CD4-positive, alpha-beta T cell treated with Interleukin-4 for 1 hour (primary cell): ENCODE measurements at regions not wholly inside any gene's neighbourhood (a gene's known extent, or its start where the extent isn't known, plus 50 kb on each side); places are given as distances from the start of the nearest gene placed in this dataset.

Source experiments
- DNase-seq, 2 donors: peaks; one replicate each; pipeline ENCODE4 v3.0.0-alpha.2; 2020 to 2022

DNA sequence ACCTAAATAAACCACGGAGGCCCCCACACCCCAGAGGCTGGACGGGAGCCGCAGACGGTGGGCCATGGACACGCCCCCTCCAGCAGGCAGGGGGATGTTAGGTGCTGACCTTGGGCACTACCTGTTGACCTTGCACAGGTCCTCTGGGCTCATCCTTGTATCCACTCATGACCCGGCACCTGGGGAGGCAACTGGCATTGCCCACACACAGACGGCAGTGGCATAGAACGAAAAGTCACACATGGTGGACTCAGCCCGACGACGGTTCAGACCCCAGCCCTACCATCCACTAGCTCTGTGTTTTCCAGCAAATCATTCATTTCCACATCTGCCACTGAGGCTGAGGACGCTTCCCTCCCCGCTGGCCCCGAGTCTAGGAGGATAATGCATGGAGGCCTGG, 247.7 kb upstream of the PPP2R2D start:
- no peak for DNase-seq

DNA sequence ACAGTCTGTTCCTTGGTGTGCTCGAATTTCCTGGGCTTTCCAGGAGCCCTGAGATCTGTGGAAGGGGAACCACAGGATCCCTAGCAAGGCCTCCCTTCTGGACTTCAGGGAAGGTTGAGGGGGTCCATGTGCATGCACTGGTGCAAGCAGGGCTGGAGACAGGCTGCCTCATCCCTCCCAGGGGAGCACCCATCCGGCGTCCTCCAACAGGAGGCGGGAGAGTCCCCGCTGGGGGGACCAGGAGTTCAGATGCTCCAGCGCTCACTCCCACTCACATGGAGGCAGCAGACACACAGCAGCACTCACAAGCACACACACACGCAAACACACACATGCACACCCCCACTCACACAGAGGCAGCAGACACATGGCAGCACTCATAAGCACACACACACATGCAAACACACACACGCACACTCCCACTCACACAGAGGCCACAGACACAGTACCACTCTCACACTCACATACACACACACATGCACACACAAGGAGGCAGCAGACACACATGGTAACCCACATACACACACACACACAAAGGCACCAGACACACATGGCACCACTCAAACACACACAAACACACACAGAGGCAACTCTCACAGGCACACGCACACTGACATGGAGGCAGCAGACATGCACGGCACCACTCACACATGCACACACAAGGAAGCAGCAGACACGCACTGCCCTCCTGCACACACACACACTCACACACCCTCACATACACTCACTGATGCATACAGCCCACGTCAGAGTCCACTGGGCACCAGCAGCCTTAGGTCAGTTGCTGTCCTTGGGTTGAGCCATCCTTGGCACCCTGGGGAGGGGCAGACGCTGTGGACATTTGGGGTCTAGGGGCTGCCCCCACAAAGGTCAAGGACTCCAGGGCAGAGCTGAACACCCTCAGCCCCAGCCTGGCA, 247.0 kb upstream of the PPP2R2D start:
- no peak for DNase-seq

GRCh38 chr10:131654471-131655087, 246.2 kb upstream of the PPP2R2D start:
- no peak for DNase-seq

- DNase-seq, result no peak
Observed at GRCh38 chr10:131655101-131655849, 245.5 kb upstream of the PPP2R2D start.

- DNase-seq, result no peak
Observed at GRCh38 chr10:131656009-131656408, 244.8 kb upstream of the PPP2R2D start.

DNA sequence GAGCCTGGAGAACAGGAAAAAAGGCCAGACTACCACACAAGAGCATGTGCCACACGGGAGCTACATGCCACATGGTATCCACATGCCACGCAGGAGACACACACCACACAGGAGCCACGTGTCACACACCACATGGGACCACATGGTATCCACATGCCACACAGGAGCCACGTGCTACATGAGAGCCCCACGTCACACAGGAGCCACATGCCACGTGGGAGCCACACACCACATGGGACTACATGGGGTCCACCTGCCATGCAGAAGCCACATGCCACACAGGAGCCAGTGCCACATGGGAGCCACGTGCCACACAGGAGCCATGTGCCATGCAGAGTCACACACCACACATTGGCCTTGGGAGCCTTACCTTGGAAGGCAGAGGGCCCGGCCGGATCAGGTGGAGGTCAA, 244.4 kb upstream of the PPP2R2D start:
- no peak for DNase-seq

GRCh38 chr10:131657318-131657984, 243.4 kb upstream of the PPP2R2D start:
- DNase-seq, result no peak

- no peak for DNase-seq
Observed at GRCh38 chr10:131657985-131658330, 242.8 kb upstream of the PPP2R2D start.

DNA sequence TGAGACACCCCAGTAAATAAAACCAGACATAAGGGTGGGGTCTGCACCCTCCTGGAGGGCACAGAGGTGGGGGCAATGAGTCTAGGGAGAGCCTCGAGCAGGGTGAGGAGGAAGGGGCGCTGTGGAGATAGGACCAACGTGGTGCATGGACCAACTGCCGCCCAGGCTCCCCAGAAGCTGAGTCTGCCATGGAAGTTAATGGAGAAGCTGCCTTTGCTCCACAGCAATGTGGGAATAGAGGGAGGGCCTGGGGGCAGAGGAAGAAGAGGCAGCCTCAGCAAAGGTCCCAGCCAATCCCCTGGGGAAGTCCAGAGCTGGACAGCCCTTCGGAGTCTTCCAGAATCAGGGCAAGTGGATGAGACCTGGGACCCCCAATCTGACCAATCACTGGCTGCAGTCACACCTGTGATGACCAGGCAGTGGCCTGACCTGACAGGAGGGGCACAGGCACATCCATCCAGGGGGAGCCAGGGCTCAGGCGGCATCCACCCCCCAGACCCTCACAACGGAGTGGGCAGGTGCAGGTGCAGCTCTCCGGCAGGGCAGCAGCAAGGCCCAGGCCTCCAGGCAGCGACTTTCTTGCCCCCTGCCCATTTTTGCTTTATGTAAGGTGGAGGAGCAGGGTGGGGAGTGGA, 242.2 kb upstream of the PPP2R2D start:
- no peak for DNase-seq

GRCh38 chr10:131660427-131660826, 240.4 kb upstream of the PPP2R2D start:
- no peak for DNase-seq

DNA sequence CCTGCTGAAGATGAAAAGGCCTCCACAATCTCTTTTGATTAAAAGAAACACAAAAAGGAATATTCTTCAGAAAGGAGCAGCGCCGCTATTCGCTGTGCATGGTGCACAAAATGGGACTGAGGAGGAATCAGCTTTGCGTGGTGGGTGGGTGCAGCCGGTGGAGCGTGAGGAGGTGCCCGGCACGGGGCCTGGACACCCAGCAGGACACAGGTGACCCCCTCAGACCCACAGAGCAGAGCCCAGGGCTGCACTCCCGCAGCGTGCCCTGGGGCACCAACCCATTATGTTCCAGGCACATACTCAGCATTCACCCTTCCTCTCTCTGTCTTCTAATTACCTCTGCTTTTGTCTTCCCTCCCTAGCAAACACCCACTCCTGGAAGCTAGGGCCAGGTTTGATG, 238.0 kb upstream of the PPP2R2D start:
- peak in 1 of 2 donors; percentile 8 for DNase-seq

GRCh38 chr10:131663351-131663750, 237.5 kb upstream of the PPP2R2D start:
- DNase-seq, result peak in 1 of 2 donors; percentile 7

DNA sequence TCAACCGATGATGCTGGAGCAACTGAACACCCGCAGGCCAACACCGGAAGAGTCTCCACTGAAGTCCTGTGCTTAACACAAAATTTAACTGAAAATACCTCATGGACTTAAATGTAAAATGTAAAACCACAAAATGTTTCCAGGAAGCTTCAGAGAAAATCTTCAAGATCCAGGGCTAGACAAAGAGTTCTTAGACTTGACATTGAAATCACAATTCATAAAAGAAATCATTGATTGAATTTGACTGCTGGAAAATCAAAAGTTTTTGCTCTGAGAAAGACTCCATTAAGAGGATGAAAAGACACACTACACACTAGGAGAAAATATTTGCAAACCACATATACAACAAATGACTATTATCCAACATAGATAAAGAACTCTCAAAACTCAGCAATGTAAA, 234.7 kb upstream of the PPP2R2D start:
- DNase-seq, result no peak

DNA sequence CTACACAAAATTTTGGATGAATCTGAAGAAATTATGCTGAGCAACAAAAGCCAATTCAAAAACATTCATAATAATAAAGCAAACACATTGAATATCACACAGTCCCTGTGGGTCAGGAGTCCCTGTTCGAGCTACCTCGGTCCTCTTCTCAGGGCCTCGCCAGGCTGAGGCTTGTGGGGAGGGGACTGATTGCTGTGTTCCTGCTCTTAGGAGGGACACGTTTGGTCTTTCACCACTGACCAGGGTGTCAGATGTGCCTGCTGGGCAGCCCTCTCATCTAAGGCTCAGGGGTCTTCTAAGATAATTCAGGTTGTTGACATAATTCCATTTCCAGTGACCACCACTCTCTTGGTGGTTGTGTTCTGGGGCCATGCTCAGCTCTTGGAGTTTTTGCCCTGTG, 233.8 kb upstream of the PPP2R2D start:
- DNase-seq, result no peak

DNA sequence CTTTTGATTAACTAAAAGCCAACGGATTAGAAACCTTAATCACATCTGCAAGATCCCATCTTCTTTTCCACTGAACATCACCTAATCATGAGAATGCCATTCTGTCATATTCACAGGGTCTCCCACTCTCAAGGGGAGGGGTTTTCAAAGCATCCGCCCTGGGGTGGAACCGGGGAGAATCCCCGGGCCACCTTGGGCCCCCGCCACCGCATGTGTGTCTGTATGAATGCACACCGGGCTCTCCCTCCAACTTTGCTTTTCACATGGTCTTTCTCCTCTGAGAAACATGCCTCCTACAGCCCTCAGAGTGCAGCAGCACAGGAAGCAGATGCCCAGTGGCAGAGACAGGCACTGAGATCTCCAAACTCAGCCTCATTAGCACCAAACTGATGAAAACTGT, 233.2 kb upstream of the PPP2R2D start:
- no peak for DNase-seq

DNA sequence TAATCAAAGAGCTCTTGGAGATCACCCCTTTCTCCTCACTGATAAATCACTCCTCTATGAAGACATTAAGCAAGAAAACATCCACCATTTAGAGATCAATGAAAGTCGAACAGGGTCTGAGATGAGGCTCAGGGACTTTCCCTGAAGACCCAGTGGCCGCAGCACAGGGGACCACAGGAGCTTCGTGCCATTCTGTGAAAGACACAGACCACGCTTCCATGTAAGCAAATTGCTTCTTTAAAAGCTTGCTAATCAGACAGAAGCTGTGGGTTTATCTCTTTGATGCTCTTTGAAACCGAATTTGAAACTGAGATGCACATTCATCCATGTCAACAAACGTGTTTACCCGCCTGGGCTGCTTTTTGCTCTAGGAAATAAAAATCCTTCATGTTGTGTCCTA, 231.9 kb upstream of the PPP2R2D start:
- DNase-seq, result no peak

DNA sequence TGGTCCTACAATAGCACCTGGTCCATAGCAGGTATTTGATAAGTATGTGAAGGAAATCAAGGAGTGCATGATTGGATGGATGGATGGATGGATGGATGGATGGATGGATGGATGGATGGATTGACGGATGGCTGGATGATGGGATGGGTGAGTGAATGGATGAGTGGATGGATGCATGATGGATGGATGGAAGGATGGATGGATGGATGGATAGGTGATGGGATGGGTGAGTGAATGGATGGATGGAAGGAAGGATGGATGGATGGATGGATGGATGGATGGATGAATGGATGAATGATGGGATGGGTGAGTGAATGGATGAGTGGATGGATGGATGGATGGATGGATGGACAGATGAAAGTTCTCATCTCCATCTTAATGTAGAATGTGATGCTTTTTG, 231.0 kb upstream of the PPP2R2D start:
- DNase-seq, result no peak

DNA sequence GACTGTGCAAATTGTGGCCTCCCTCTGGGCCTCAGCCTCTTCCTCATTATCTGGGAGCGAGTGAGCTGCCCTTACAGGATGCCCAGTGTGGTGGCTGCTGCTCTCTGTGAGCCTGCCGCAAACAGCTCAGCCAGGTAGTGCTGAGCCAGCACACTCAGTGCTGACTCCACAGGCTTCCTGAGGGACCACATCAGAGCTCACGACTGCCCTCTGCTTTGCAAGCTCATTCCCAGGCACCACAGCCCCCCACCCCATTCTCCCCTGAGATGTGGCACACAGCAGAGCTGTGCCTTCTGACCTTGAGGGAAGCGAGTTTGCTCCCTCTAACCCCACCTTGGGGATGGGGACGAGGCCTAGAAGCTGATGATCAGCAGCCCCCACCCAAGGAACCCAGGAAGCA, 230.5 kb upstream of the PPP2R2D start:
- no peak for DNase-seq

DNA sequence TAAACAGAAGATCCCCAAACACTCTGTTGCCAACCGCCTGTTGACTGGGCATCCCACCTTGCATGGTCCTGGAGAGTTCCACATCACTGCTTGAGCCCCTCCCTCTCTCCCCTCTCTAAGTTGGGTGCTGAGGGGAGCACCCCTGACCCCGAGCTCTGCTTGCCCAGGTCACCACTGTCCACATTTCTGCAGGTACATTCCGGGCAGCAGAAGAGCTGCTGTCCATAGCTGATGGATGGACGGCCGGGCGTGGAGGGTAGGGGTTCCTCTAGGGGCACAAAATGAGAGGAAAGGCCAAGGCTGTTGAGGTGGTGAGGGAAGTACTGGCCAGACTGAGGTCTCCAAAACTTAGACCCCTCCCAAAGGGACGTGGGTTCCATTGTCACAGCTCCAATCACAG, 227.4 kb upstream of the PPP2R2D start:
- DNase-seq, result no peak

- DNase-seq, result no peak
Observed at GRCh38 chr10:131674130-131674529, 226.7 kb upstream of the PPP2R2D start.

DNA sequence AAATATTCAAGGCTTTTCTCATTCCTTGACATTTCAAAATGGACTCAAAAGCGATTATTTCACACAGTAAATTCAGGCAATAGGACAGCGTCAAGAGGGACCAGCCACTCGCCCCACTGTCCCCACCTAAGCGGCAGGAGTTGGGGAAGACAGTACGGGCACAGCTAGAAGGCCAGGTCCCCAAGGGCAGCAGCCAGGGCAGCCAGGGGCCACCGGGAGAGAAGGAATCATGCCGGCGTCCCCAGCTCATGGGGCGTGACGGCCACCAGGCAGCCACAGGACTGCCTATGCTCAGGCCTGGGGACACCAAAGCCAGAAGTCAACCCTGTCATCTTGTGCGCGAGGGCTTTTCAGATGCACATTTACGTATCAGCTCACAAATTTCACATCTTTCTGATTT, 225.7 kb upstream of the PPP2R2D start:
- no peak for DNase-seq

- no peak for DNase-seq
Observed at GRCh38 chr10:131676046-131676799, 224.6 kb upstream of the PPP2R2D start.
